Fibroblast of lung (primary cell): ENCODE measurements at regions not wholly inside any gene's neighbourhood (a gene's known extent, or its start where the extent isn't known, plus 50 kb on each side); places are given as distances from the start of the nearest gene placed in this dataset.
A peak's percentile ranks its signal among the peaks of the same experiment; 100 is the strongest.

Experiments used
- DNase-seq, 2 donors: peaks; one replicate each; pipeline versions ENCODE4 v3.0.0 to v3.0.0-alpha.2; 2010; ENCODE audit warnings: low read depth in 2 of 2
- H2AFZ ChIP-seq: 2 replicates; pipeline ENCODE4 v1.5.1; 2012; ENCODE audit warnings: low read length, control low read depth, inconsistent platforms
- H3K27ac ChIP-seq: 2 replicates; pipeline ENCODE4 v1.5.1; 2011; ENCODE audit warnings: low read length, control low read depth; ENCODE audit not compliant: insufficient read depth
- H3K27me3 ChIP-seq: 2 replicates; pipeline ENCODE4 v1.5.1; 2011; ENCODE audit warnings: mild to moderate bottlenecking, low read length; ENCODE audit not compliant: control insufficient read depth, insufficient read depth
- H3K36me3 ChIP-seq: 2 replicates; pipeline ENCODE4 v1.5.1; 2011; ENCODE audit warnings: low read length; ENCODE audit not compliant: control insufficient read depth, insufficient read depth
- H3K4me1 ChIP-seq: 2 replicates; pipeline ENCODE4 v1.5.1; 2011; ENCODE audit warnings: low read length; ENCODE audit not compliant: control insufficient read depth, insufficient read depth; ENCODE audit errors: extremely low read depth
- H3K4me2 ChIP-seq: 2 replicates; pipeline ENCODE4 v1.5.1; 2011; ENCODE audit warnings: low read length, control low read depth; ENCODE audit not compliant: insufficient read depth; ENCODE audit errors: extremely low read depth
- H3K4me3 ChIP-seq, 4 experiments: fragments of 200-600 bp in 1 of 4; sonication (generic) in 1 of 4; replicated peaks in 1 of 4; 2 replicates each; pipeline ENCODE4 v1.5.1; 2011 to 2016; ENCODE audit warnings: low read length in 4 of 4, low read depth in 3 of 4, mild to moderate bottlenecking in 3 of 4, control low read depth in 2 of 4, inconsistent platforms in 1 of 4, mixed read lengths in 1 of 4; ENCODE audit not compliant: insufficient read depth in 1 of 4; ENCODE audit errors: control extremely low read depth in 1 of 4
- H3K79me2 ChIP-seq: 2 replicates; pipeline ENCODE4 v1.5.1; 2012; ENCODE audit warnings: mild to moderate bottlenecking, low read length, inconsistent platforms; ENCODE audit not compliant: control insufficient read depth, insufficient read depth
- H3K9ac ChIP-seq: 2 replicates; pipeline ENCODE4 v1.5.1; 2011; ENCODE audit warnings: mild to moderate bottlenecking, low read length, control low read depth; ENCODE audit not compliant: insufficient read depth
- H3K9me3 ChIP-seq: 2 replicates; pipeline ENCODE4 v1.5.1; 2012; ENCODE audit warnings: low read depth, low read length; ENCODE audit not compliant: control insufficient read depth, insufficient read depth
- H4K20me1 ChIP-seq: 2 replicates; pipeline ENCODE4 v1.5.1; 2011; ENCODE audit warnings: low read length; ENCODE audit not compliant: control insufficient read depth, insufficient read depth; ENCODE audit errors: extremely low read depth
- CTCF ChIP-seq, 2 donors: IDR thresholded peaks in 1 of 2; conservative IDR thresholded peaks in 1 of 2; 1 replicate in 1 of 2; 2 replicates in 1 of 2; pipeline ENCODE4 v1.5.1; 2011 to 2012; ENCODE audit warnings: low read length in 2 of 2, control low read depth in 1 of 2, inconsistent platforms in 1 of 2, low read depth in 1 of 2, mild to moderate bottlenecking in 1 of 2
- EZH2 ChIP-seq: IDR thresholded peaks from 2 replicates; pipeline ENCODE4 v1.5.1; 2012; ENCODE audit warnings: low read length, control low read depth, mild to moderate bottlenecking; ENCODE audit errors: missing control alignments

- peak; percentile 87 to 89 for DNase-seq
- peaks cover 6% of the 10 kb centered on the region for H3K4me1 ChIP-seq
- H3K27ac ChIP-seq, result no peak overlapping the region
- H3K9ac ChIP-seq, result no peak overlapping the region
- no peaks in the 10 kb centered on the region for H3K79me2 ChIP-seq
- H3K9me3 ChIP-seq, result no peaks in the 10 kb centered on the region
- TF ChIP-seq EZH2, result no peak
- TF ChIP-seq CTCF (conservative IDR thresholded peaks at IDR 0.05 in 1 of 2, IDR thresholded peaks at IDR 0.05 in 1 of 2; ENCODE audit: low read depth in 1 of 2, low read length in 2 of 2), result no peak
- no peaks in the 10 kb centered on the region for H3K27me3 ChIP-seq
- H3K4me3 ChIP-seq, result no peak overlapping the region
- no peak overlapping the region for H3K4me2 ChIP-seq
- H3K36me3 ChIP-seq, result no peaks in the 10 kb centered on the region
- no peaks in the 10 kb centered on the region for H4K20me1 ChIP-seq
- no peak overlapping the region for H2AFZ ChIP-seq
These were observed 248.8 kb downstream of the MREG start for GRCh38 chr2:215764441-215765048.

GRCh38 chr2:215760557-215760956 is 252.8 kb downstream of the MREG start:
- H3K27me3 ChIP-seq, result no peaks in the 10 kb centered on the region
- no peaks in the 10 kb centered on the region for H3K79me2 ChIP-seq
- H3K27ac ChIP-seq, result no peak overlapping the region
- H3K4me2 ChIP-seq, result no peak overlapping the region
- no peak overlapping the region for H3K4me3 ChIP-seq
- no peaks in the 10 kb centered on the region for H3K36me3 ChIP-seq
- no peak overlapping the region for H3K9ac ChIP-seq
- H3K4me1 ChIP-seq, result peaks cover 6% of the 10 kb centered on the region
- no peak for TF ChIP-seq EZH2
- no peak for TF ChIP-seq CTCF (conservative IDR thresholded peaks at IDR 0.05 in 1 of 2, IDR thresholded peaks at IDR 0.05 in 1 of 2; ENCODE audit: low read depth in 1 of 2, low read length in 2 of 2)
- peak in 1 of 2 donors; percentile 41 for DNase-seq
- no peak overlapping the region for H2AFZ ChIP-seq
- no peaks in the 10 kb centered on the region for H3K9me3 ChIP-seq
- H4K20me1 ChIP-seq, result no peaks in the 10 kb centered on the region

GRCh38 chr2:215760091-215760490 is 253.3 kb downstream of the MREG start:
- H3K9me3 ChIP-seq, result no peaks in the 10 kb centered on the region
- H3K4me2 ChIP-seq, result no peak overlapping the region
- H4K20me1 ChIP-seq, result no peaks in the 10 kb centered on the region
- H3K9ac ChIP-seq, result no peak overlapping the region
- DNase-seq, result no peak
- no peaks in the 10 kb centered on the region for H3K27me3 ChIP-seq
- no peaks in the 10 kb centered on the region for H3K79me2 ChIP-seq
- no peak overlapping the region for H2AFZ ChIP-seq
- H3K4me1 ChIP-seq, result peaks cover 6% of the 10 kb centered on the region
- no peak for TF ChIP-seq CTCF (conservative IDR thresholded peaks at IDR 0.05 in 1 of 2, IDR thresholded peaks at IDR 0.05 in 1 of 2; ENCODE audit: low read depth in 1 of 2, low read length in 2 of 2)
- no peak for TF ChIP-seq EZH2
- H3K4me3 ChIP-seq, result no peak overlapping the region
- H3K36me3 ChIP-seq, result no peaks in the 10 kb centered on the region
- H3K27ac ChIP-seq, result no peak overlapping the region
